Pancreas (tissue), 10 donors: ENCODE measurements at regions not wholly inside any gene's neighbourhood (a gene's known extent, or its start where the extent isn't known, plus 50 kb on each side); places are given as distances from the start of the nearest gene placed in this dataset.

Source experiments
- ATAC-seq, 4 donors: fragments of 200-7000 bp; cut with Tn5 transposase; one replicate each; pipeline versions ENCODE4 v1.8.0 to v1.9.1; 2020; ENCODE audit warnings: mild to moderate bottlenecking in 4 of 4, moderate library complexity in 4 of 4
- DNase-seq, 6 donors: peaks; one replicate each; pipeline ENCODE4 v3.0.0-alpha.2; 2020
- FAIRE-seq: peaks from 2 replicates; lab custom pipeline; 2012; peaks lifted over from hg19 to GRCh38; lab: Jason Lieb, UNC
- H3K27ac ChIP-seq, 4 donors: fragments of 200-600 bp; sonication (generic); 1 replicate in 3 of 4; 2 replicates in 1 of 4; pipeline versions ENCODE4 v1.5.0 to v1.8.0; 2020
- H3K27me3 ChIP-seq, 4 donors: fragments of 200-600 bp; one replicate each; pipeline ENCODE4 v1.8.0; 2021
- H3K36me3 ChIP-seq, 3 donors: fragments of 200-600 bp; sonication (generic) in 1 of 3; one replicate each; pipeline versions ENCODE4 v1.5.0 to v1.8.0; 2020 to 2021
- H3K4me1 ChIP-seq, 3 donors: fragments of 200-600 bp; one replicate each; pipeline ENCODE4 v1.8.0; 2021
- H3K4me3 ChIP-seq, 4 donors: fragments of 200-600 bp; sonication (generic) in 2 of 4; one replicate each; pipeline versions ENCODE4 v1.5.0 to v1.8.0; 2020 to 2021
- H3K9me3 ChIP-seq, 4 donors: fragments of 200-600 bp; one replicate each; pipeline ENCODE4 v1.8.0; 2021
- WGBS, 2 donors: extraction: QIAGEN DNeasy Blood & Tissue Kit; methylation state at CpG; one replicate each; pipeline ENCODE4 v1.1.7; 2013; 5-methylcytosine and 5-hydroxymethylcytosine counted together
- intact Hi-C, 3 donors: fragments of 100-400 bp; cut with DNase I; formaldehyde crosslinking; loops; one replicate each; pipeline versions ENCODE4 v1.11.1 to v1.14.2; 2022
- TF ChIP-seq, protein P1 (sequence below), 4 donors: fragments of 200-600 bp; sonication (generic) in 3 of 4; IDR thresholded peaks; one replicate each; pipeline versions ENCODE4 v1.5.0 to v1.8.0; 2021; ENCODE audit warnings: antibody characterized with exemption in 4 of 4
- donor health status: healthy with polysubstance abuse.
- donor health status: DM: no; HTN: no; CAD: no; lungs with moderate emphysema.
- donor health status: DM: no; HTN: no; CAD: no.
- donor health status: control.
- donor health status: control.
- donor health status: Bipolar disorder and iron deficiency.
- donor health status: DM: yes; HTN: yes; CAD: no.
- donor health status: DM: no; HTN: no; CAD: no.
- donor health status: DM: no; HTN: no; CAD: no.
- donor health status: DM: yes; HTN: yes; CAD: no.

DNA sequence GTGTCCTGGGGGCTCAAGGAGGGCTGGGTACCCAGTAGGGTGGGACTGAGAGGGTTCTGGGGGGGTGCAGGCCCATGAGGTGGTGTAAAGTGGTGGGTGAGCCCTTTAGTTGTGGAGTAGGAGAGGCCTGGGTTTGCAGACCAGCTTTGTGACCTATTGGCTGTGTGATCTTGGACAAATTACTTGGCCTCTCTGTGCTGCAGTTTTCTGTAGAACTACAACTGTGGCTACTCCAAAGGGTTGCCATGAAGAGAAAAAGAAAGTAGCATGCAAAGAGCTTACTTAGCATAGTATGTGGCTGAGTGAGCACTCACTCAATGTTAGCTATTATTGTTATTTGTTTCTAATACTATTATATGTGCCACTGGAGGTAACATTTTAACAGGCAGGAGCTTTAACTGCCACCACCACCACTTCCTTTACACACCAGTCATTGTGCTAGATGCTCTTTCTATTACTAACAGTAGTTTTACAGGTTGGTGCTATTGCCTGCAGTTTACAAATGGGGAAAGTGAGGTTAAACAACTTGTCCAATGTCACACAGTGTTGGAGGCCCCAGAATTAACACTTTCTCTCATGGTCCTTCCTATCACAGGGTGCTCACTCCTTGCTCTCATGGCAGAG is 286.8 kb downstream of the DHX35 start:
- Histone ChIP-seq H3K36me3 (no peaks in the 10 kb centered on the region), H3K27me3 (no peaks in the 10 kb centered on the region), H3K9me3 (no peaks in the 10 kb centered on the region), H3K4me3 (no peak overlapping the region), H3K4me1 (no peaks in the 10 kb centered on the region), H3K27ac (no peak overlapping the region)
- FAIRE-seq (no peak), DNase-seq (no peak), ATAC-seq (no peak)
- TF ChIP-seq, protein P1, sequence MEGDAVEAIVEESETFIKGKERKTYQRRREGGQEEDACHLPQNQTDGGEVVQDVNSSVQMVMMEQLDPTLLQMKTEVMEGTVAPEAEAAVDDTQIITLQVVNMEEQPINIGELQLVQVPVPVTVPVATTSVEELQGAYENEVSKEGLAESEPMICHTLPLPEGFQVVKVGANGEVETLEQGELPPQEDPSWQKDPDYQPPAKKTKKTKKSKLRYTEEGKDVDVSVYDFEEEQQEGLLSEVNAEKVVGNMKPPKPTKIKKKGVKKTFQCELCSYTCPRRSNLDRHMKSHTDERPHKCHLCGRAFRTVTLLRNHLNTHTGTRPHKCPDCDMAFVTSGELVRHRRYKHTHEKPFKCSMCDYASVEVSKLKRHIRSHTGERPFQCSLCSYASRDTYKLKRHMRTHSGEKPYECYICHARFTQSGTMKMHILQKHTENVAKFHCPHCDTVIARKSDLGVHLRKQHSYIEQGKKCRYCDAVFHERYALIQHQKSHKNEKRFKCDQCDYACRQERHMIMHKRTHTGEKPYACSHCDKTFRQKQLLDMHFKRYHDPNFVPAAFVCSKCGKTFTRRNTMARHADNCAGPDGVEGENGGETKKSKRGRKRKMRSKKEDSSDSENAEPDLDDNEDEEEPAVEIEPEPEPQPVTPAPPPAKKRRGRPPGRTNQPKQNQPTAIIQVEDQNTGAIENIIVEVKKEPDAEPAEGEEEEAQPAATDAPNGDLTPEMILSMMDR (IDR thresholded peaks at IDR 0.05) = no peak
- intact Hi-C loops = no loop called here

DNA sequence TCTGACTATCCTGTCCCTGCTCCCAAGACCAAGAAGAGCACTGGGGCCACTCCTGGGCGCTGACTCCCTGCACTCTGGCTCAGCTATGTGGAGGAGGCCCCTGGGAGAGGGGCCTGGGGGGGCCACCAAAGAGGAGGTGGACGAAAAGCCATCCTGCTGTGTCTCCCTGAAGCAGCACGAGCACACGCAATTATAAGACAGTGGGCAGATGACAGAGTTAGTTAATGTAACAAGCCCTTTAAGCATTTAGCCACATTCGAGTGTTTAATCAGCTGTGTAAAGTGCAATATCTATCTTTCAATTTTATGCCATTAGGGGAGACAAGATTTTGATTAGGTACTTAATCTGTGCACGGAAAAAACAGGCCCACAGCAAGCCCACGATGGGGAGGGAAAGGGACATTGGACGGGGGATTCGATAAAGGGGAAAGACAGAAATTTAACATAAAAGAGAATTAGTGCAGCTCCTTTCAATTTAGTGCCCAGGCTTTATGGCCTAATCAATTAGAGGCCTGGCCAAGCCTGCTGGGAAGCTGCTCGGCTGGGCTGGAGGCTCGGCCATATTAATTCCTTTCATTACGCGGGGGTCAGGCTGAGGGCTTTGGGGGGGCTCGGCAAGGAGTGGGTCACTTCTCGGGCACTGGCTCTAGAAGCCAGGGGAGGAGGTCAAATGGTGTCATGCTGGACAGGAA is 286.2 kb downstream of the DHX35 start:
- Histone ChIP-seq H3K4me3 (no peak overlapping the region), H3K9me3 (no peaks in the 10 kb centered on the region), H3K27ac (no peak overlapping the region), H3K27me3 (no peaks in the 10 kb centered on the region), H3K36me3 (no peaks in the 10 kb centered on the region), H3K4me1 (no peaks in the 10 kb centered on the region)
- DNase-seq (no peak), FAIRE-seq (no peak), ATAC-seq (no peak)
- TF ChIP-seq, protein P1 (IDR thresholded peaks at IDR 0.05) = no peak
- WGBS, 2 donors = 59 to 63% methylated on average over 15 of the region's 15 CpGs
- intact Hi-C loops = no loop called here

DNA sequence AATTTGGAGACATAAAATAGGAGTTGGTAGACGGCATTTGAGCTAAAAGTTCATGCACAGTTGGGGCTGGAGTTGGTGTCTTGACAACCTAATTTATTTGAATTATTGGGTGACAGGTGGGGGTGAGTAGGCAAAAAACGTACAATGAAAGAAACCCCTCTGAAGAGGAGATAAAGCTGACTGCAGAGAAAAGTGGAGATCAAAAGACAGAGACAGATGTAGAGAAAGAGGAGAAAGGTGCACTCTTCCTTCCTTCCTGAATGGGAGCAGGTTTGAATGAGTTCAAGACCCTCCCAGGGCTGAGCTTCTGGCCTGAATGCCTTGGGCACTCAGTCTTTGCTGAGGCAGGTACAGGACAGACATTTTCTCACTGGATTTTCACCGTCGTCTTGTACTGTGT is 284.3 kb downstream of the DHX35 start:
- H3K4me1 ChIP-seq = no peaks in the 10 kb centered on the region
- H3K4me3 ChIP-seq = no peak overlapping the region
- no peaks in the 10 kb centered on the region for H3K27me3 ChIP-seq
- no peak for ATAC-seq
- intact Hi-C loops = no loop called here
- H3K27ac ChIP-seq = no peak overlapping the region
- no peak for DNase-seq
- TF ChIP-seq, protein P1 (IDR thresholded peaks at IDR 0.05) = no peak
- WGBS, 2 donors = 59 to 67% methylated on average over 4 of the region's 4 CpGs
- H3K36me3 ChIP-seq = no peaks in the 10 kb centered on the region
- no peaks in the 10 kb centered on the region for H3K9me3 ChIP-seq
- FAIRE-seq = no peak

DNA sequence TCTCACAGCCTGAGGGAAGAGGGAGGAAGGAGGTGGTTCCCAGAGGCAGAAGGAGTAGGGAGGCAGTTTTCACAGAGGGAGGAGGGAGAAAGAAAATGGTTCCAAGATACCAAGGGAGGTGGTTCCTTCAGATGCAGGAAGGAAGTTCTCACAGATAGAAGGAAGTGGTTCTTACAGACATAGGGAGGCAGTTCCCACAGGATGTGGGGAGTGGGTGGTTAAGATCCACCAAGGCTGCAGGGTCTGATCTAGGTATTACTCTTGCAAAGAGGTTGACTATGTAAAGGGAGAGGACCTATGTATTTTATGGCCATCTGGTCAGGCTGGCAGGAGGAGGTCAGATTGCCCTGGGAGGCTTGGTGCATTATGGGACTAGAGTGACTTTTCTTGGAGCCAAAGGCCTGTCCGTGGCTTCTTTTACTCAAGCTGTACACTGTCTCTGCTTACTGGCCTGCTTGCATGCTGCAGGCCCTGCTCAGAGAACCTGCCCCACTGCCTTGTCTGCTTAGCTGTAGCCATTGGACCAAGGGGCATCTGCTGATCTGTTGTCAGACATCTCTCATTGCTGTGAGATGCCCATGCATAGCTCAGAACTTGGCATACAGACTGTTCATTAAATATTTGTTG is 283.7 kb downstream of the DHX35 start:
- FAIRE-seq (no peak), ATAC-seq (no peak), DNase-seq (no peak)
- H3K36me3 ChIP-seq = no peaks in the 10 kb centered on the region
- intact Hi-C loops = no loop called here
- H3K27ac ChIP-seq = no peak overlapping the region
- no peaks in the 10 kb centered on the region for H3K9me3 ChIP-seq
- TF ChIP-seq, protein P1 (IDR thresholded peaks at IDR 0.05) = no peak
- H3K27me3 ChIP-seq = no peaks in the 10 kb centered on the region
- WGBS, 2 donors = 47 to 64% methylated on average over 1 of the region's 1 CpG
- H3K4me1 ChIP-seq = no peaks in the 10 kb centered on the region
- H3K4me3 ChIP-seq = no peak overlapping the region

DNA sequence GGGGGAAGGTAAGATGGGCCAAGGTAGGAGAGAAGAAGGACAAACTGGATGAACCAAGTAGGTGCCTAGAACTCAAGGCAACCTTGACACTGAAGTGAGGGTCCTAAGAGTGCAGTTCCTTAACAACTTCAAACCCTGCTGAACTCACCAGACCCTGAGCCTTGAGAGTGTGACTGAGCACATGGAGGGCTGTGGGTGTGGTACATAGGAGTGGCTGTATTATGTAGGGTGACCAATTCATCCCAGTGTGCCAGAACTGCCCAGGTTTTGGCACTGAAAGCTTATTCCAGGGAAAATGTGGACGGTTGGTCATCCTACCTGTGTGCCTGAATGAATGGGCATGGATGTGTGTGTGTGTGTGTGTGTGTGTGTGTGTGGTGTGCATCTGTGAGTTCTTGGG is 281.8 kb downstream of the DHX35 start:
- WGBS, 2 donors = 55 to 57% methylated on average over 1 of the region's 1 CpG
- no peak for FAIRE-seq

More for the DNA sequence above, 281.8 kb downstream of the DHX35 start:
- H3K27ac ChIP-seq = no peak overlapping the region
- no peak for DNase-seq
- TF ChIP-seq, protein P1 (IDR thresholded peaks at IDR 0.05) = no peak
- ATAC-seq = no peak
- H3K9me3 ChIP-seq = no peaks in the 10 kb centered on the region
- intact Hi-C loops = no loop called here
- H3K36me3 ChIP-seq = no peaks in the 10 kb centered on the region
- no peaks in the 10 kb centered on the region for H3K4me1 ChIP-seq
- no peaks in the 10 kb centered on the region for H3K27me3 ChIP-seq
- no peak overlapping the region for H3K4me3 ChIP-seq
